ENCODE measurements at regions not wholly inside any gene's neighbourhood (a gene's known extent, or its start where the extent isn't known, plus 50 kb on each side); places are given as distances from the start of the nearest gene placed in this dataset.

DNA sequence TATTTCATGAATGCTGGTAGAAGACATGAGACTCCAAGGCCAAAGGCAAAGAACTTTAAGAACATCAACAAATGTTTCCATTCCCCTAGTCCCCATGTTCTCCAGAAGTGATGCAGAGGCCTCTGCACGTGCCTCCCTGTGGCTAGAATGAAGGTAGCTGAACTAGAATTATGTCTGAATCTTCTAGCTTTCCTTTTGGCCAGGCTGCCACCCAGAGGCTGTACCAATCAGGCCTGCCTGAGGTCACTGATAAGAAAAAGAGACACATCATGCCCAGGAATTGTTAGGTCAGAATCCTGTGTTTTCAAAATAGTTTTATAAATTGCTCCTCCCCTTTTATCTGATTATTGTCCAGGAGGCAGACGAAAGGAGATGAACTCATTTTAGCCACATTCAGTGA, 188.0 kb upstream of the SLC16A7 start:
- in situ Hi-C loops (cut with HindIII; ENCODE audit: extremely low pct_ligation_motif_present, low pct_unique_long_range_greater_than_20kb), result loop anchor here (25.0 kb wide), 1 partner anchor 405 kb away; no protein-coding TSS in a partner anchor
- Histone ChIP-seq H3K27me3 (ENCODE audit: control insufficient read depth in 1 of 2, insufficient read depth in 2 of 2, low read length in 2 of 2) (no peaks in the 10 kb centered on the region), H4K20me1 (ENCODE audit: insufficient read depth, low read length) (no peaks in the 10 kb centered on the region), H3K79me2 (ENCODE audit: insufficient read depth, low read length) (no peaks in the 10 kb centered on the region), H3K27ac (ENCODE audit: extremely low read length, insufficient read depth, low read length) (no peak overlapping the region), H3K36me3 (replicated peaks in 1 of 2; ENCODE audit: control insufficient read depth in 1 of 2, insufficient read depth in 2 of 2, low read length in 2 of 2) (no peaks in the 10 kb centered on the region), H3K9me3 (ENCODE audit: low read length) (no peaks in the 10 kb centered on the region), H3K4me3 (replicated peaks in 1 of 3; ENCODE audit: insufficient read depth in 1 of 3, low read depth in 2 of 3, low read length in 3 of 3) (no peak overlapping the region), H3K4me2 (ENCODE audit: low read depth, low read length) (no peak overlapping the region), H2AFZ (ENCODE audit: low read length) (no peak overlapping the region), H3K9ac (ENCODE audit: insufficient read depth, low read depth, low read length) (no peak overlapping the region), H3K4me1 (ENCODE audit: insufficient read depth, low read length) (no peaks in the 10 kb centered on the region)
- ChIA-PET CTCF (ENCODE audit: low intra/inter-chr PET ratio, low total read pairs) (no interaction called here), POLR2A (no interaction called here)
- ATAC-seq (no peak), FAIRE-seq (no peak), DNase-seq (ENCODE audit: low spot score) (no peak)
- intact Hi-C loops (cut with micrococcal nuclease; ENCODE audit: unreplicated experiment), result no loop called here
- no peak for TF ChIP-seq YEATS4 (CRISPR knock-in tag; IDR thresholded peaks at IDR 0.05; ENCODE audit: borderline replicate concordance)
- TF ChIP-seq ZNF543 (CRISPR knock-in tag; IDR thresholded peaks at IDR 0.05), result no peak
- TF ChIP-seq ZMYM3 (CRISPR knock-in tag; IDR thresholded peaks at IDR 0.05), result no peak
- no peak for TF ChIP-seq ZNF746 (CRISPR knock-in tag; IDR thresholded peaks at IDR 0.05)
- TF ChIP-seq, protein P1, sequence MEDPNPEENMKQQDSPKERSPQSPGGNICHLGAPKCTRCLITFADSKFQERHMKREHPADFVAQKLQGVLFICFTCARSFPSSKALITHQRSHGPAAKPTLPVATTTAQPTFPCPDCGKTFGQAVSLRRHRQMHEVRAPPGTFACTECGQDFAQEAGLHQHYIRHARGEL (CRISPR knock-in tag; IDR thresholded peaks at IDR 0.05), result no peak
- no peak for TF ChIP-seq ZNF878 (CRISPR knock-in tag; IDR thresholded peaks at IDR 0.05)
- TF ChIP-seq ZNF10 (CRISPR knock-in tag; IDR thresholded peaks at IDR 0.05; ENCODE audit: borderline replicate concordance, low read depth), result no peak
- no peak for TF ChIP-seq POGZ (CRISPR knock-in tag; IDR thresholded peaks at IDR 0.05)
- no peak for TF ChIP-seq ZKSCAN8 (CRISPR knock-in tag; IDR thresholded peaks at IDR 0.05; ENCODE audit: borderline replicate concordance)
- TF ChIP-seq ATRX (CRISPR knock-in tag; IDR thresholded peaks at IDR 0.05; ENCODE audit: borderline replicate concordance), result no peak
- BruUV-seq (replicated peaks), result no TSS peak
- WGBS (ENCODE audit: low lambda C conversion rate), result 3% methylated on average over 2 of the region's 2 CpGs

DNA sequence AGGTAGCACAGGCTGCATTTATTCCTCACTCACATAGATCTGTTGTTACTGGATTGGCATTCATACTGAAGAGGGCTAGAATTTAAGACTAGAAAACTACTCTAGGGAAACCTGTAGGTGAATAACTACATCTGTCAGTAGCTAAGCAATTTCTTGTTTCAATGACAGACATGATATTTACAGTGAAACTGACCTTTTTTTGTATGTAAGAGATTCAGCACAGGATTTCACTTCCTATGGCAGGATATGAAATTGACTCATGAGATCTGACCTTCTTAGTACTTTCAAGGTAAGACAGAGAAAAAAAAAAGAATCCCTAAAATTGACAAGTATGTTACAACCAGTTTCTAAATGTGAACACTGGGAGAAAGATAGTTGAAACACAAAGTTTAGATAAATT, 189.8 kb upstream of the SLC16A7 start:
- POLR2A ChIA-PET, result no interaction called here
- Histone ChIP-seq H2AFZ (ENCODE audit: low read length) (no peak overlapping the region), H3K79me2 (ENCODE audit: insufficient read depth, low read length) (no peaks in the 10 kb centered on the region), H3K4me3 (replicated peaks in 1 of 3; ENCODE audit: insufficient read depth in 1 of 3, low read depth in 2 of 3, low read length in 3 of 3) (no peak overlapping the region), H3K9me3 (ENCODE audit: low read length) (no peaks in the 10 kb centered on the region), H3K27ac (ENCODE audit: extremely low read length, insufficient read depth, low read length) (no peak overlapping the region), H3K4me2 (ENCODE audit: low read depth, low read length) (no peak overlapping the region), H4K20me1 (ENCODE audit: insufficient read depth, low read length) (no peaks in the 10 kb centered on the region), H3K9ac (ENCODE audit: insufficient read depth, low read depth, low read length) (no peak overlapping the region), H3K4me1 (ENCODE audit: insufficient read depth, low read length) (no peaks in the 10 kb centered on the region), H3K27me3 (ENCODE audit: control insufficient read depth in 1 of 2, insufficient read depth in 2 of 2, low read length in 2 of 2) (no peaks in the 10 kb centered on the region), H3K36me3 (replicated peaks in 1 of 2; ENCODE audit: control insufficient read depth in 1 of 2, insufficient read depth in 2 of 2, low read length in 2 of 2) (no peaks in the 10 kb centered on the region)
- CTCF ChIA-PET (ENCODE audit: low intra/inter-chr PET ratio, low total read pairs), result no interaction called here
- no peak for DNase-seq (ENCODE audit: low spot score)
- FAIRE-seq, result no peak
- TF ChIP-seq ZNF431 (CRISPR knock-in tag; IDR thresholded peaks at IDR 0.05; ENCODE audit: borderline replicate concordance, low read depth), result no peak
- TF ChIP-seq POLR2AphosphoS5 (IDR thresholded peaks at IDR 0.05; ENCODE audit: low read depth, low read length), result no peak
- TF ChIP-seq, protein P2, sequence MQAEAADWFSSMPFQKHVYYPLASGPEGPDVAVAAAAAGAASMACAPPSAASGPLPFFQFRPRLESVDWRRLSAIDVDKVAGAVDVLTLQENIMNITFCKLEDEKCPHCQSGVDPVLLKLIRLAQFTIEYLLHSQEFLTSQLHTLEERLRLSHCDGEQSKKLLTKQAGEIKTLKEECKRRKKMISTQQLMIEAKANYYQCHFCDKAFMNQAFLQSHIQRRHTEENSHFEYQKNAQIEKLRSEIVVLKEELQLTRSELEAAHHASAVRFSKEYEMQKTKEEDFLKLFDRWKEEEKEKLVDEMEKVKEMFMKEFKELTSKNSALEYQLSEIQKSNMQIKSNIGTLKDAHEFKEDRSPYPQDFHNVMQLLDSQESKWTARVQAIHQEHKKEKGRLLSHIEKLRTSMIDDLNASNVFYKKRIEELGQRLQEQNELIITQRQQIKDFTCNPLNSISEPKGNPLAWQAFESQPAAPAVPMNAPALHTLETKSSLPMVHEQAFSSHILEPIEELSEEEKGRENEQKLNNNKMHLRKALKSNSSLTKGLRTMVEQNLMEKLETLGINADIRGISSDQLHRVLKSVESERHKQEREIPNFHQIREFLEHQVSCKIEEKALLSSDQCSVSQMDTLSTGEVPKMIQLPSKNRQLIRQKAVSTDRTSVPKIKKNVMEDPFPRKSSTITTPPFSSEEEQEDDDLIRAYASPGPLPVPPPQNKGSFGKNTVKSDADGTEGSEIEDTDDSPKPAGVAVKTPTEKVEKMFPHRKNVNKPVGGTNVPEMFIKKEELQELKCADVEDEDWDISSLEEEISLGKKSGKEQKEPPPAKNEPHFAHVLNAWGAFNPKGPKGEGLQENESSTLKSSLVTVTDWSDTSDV (CRISPR knock-in tag; IDR thresholded peaks at IDR 0.05), result no peak
- BruUV-seq (replicated peaks), result no TSS peak
- intact Hi-C loops (cut with micrococcal nuclease; ENCODE audit: unreplicated experiment), result no loop called here
- in situ Hi-C loops (cut with HindIII; ENCODE audit: extremely low pct_ligation_motif_present, low pct_unique_long_range_greater_than_20kb), result loop anchor here (25.0 kb wide), 1 partner anchor 406 kb away; no protein-coding TSS in a partner anchor
- no peak for ATAC-seq

Data from HepG2 (cell line).